Common myeloid progenitor, CD34-positive (primary cell): ENCODE measurements at regions not wholly inside any gene's neighbourhood (a gene's known extent, or its start where the extent isn't known, plus 50 kb on each side); places are given as distances from the start of the nearest gene placed in this dataset.

Source experiments
- CTCF ChIA-PET: fragments of 350-600 bp; sonication (Branson Sonifier 250); formaldehyde crosslinking; loops from one replicate; lab custom pipeline; 2021; ENCODE audit warnings: antibody characterized with exemption; lab: Charles Lee
- POLR2A ChIA-PET: fragments of 350-600 bp; sonication (Branson Sonifier 250); formaldehyde crosslinking; loops from one replicate; lab custom pipeline; 2021; ENCODE audit warnings: antibody characterized with exemption; lab: Charles Lee
- DNase-seq, 3 donors: peaks; one replicate each; pipeline versions ENCODE4 v3.0.0 to v3.0.0-alpha.2; 2013
- H3K27ac ChIP-seq, 2 experiments: 1 replicate in 1 of 2; 2 replicates in 1 of 2; pipeline ENCODE4 v1.7.0; 2013; ENCODE audit warnings: inconsistent platforms in 2 of 2, low read length in 2 of 2, mild to moderate bottlenecking in 2 of 2, low read depth in 1 of 2, moderate library complexity in 1 of 2; ENCODE audit not compliant: severe bottlenecking in 2 of 2, insufficient read depth in 1 of 2, poor library complexity in 1 of 2
- H3K27me3 ChIP-seq, 5 experiments: replicated peaks in 2 of 5; 1 replicate in 3 of 5; 2 replicates in 2 of 5; pipeline versions ENCODE4 v1.6.1 to v1.7.0; 2013; ENCODE audit warnings: low read length in 4 of 5, mild to moderate bottlenecking in 2 of 5, moderate library complexity in 2 of 5, inconsistent platforms in 1 of 5; ENCODE audit not compliant: insufficient read depth in 5 of 5, control insufficient read depth in 4 of 5
- H3K36me3 ChIP-seq, 4 experiments: 1 replicate in 2 of 4; 2 replicates in 2 of 4; pipeline versions ENCODE4 v1.6.1 to v1.7.0; 2013; ENCODE audit warnings: low read length in 3 of 4, control low read depth in 1 of 4, mild to moderate bottlenecking in 1 of 4; ENCODE audit not compliant: control insufficient read depth in 4 of 4, insufficient read depth in 4 of 4
- H3K4me1 ChIP-seq, 4 experiments: 1 replicate in 3 of 4; 2 replicates in 1 of 4; pipeline versions ENCODE4 v1.6.1 to v1.7.1; 2013; ENCODE audit warnings: low read length in 3 of 4, mild to moderate bottlenecking in 3 of 4, control low read depth in 1 of 4, inconsistent platforms in 1 of 4, moderate library complexity in 1 of 4; ENCODE audit not compliant: control insufficient read depth in 4 of 4, insufficient read depth in 4 of 4; ENCODE audit errors: control extremely low read depth in 1 of 4
- H3K4me3 ChIP-seq, 7 experiments: 1 replicate in 4 of 7; 2 replicates in 3 of 7; pipeline versions ENCODE4 v1.5.1 to v1.7.0; 2013; ENCODE audit warnings: mild to moderate bottlenecking in 7 of 7, low read length in 6 of 7, moderate library complexity in 6 of 7, inconsistent platforms in 2 of 7, low read depth in 2 of 7, control low read depth in 1 of 7; ENCODE audit not compliant: insufficient read depth in 4 of 7, control insufficient read depth in 1 of 7; ENCODE audit errors: extremely low read depth in 1 of 7
- H3K9me3 ChIP-seq, 5 experiments: 1 replicate in 4 of 5; 2 replicates in 1 of 5; pipeline versions ENCODE4 v1.6.1 to v1.7.1; 2013; ENCODE audit warnings: low read length in 4 of 5, mild to moderate bottlenecking in 2 of 5, inconsistent platforms in 1 of 5, low read depth in 1 of 5, moderate library complexity in 1 of 5; ENCODE audit not compliant: control insufficient read depth in 4 of 5, insufficient read depth in 2 of 5; ENCODE audit errors: control extremely low read depth in 1 of 5
- WGBS: methylation state at CpG from one replicate; pipeline ENCODE4 v1.1.5; 2013; ENCODE audit not compliant: insufficient coverage; 5-methylcytosine and 5-hydroxymethylcytosine counted together

DNA sequence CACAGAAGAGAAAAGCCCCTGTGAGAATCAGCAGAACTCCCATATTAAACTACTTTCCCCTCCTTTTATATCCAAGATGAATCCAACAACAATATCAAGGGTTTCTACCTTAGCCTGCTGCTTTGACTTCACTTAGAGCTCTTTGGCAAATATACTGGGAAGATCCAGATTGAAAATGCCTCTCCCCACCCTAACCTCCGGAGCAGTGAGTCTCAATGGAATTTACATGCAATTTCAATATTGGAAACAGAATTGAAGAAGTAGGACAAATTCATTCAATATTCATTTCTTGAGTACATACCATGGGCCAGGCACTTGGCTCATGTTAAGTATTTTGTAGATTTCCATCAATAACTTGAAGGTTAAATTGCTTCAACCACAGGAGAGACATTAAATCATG lies 457.4 kb downstream of the TBC1D4 start:
- no peaks in the 10 kb centered on the region for H3K4me1 ChIP-seq
- H3K27ac ChIP-seq = no peak overlapping the region
- no peaks in the 10 kb centered on the region for H3K27me3 ChIP-seq
- no CpG with 5 or more reads among the region's 1 CpG for WGBS
- no peak for DNase-seq
- POLR2A ChIA-PET = no interaction called here
- CTCF ChIA-PET = interaction anchor here (1.3 kb wide), 1 partner anchor 9 kb away, joined by 3 read pairs; no protein-coding TSS in a partner anchor
- H3K4me3 ChIP-seq = no peak overlapping the region
- H3K36me3 ChIP-seq = no peaks in the 10 kb centered on the region
- peaks cover 0 to 3% (median 0%) of the 10 kb centered on the region in 5 experiments for H3K9me3 ChIP-seq

GRCh38 chr13:75023609-75024008 lies 458.4 kb downstream of the TBC1D4 start:
- CTCF ChIA-PET = no interaction called here
- no peaks in the 10 kb centered on the region for H3K36me3 ChIP-seq
- H3K27me3 ChIP-seq = no peaks in the 10 kb centered on the region
- H3K4me1 ChIP-seq = no peaks in the 10 kb centered on the region
- no peak for DNase-seq
- no CpG with 5 or more reads among the region's 1 CpG for WGBS
- no peak overlapping the region for H3K4me3 ChIP-seq
- H3K27ac ChIP-seq = no peak overlapping the region
- POLR2A ChIA-PET = no interaction called here
- no peaks in the 10 kb centered on the region for H3K9me3 ChIP-seq

- H3K36me3 ChIP-seq = no peaks in the 10 kb centered on the region
- H3K4me3 ChIP-seq = no peak overlapping the region
- peaks cover 0 to 1% (median 0%) of the 10 kb centered on the region in 5 experiments for H3K9me3 ChIP-seq
- no peaks in the 10 kb centered on the region for H3K27me3 ChIP-seq
- CTCF ChIA-PET = no interaction called here
- DNase-seq = no peak
- POLR2A ChIA-PET = no interaction called here
- H3K4me1 ChIP-seq = no peaks in the 10 kb centered on the region
- H3K27ac ChIP-seq = no peak overlapping the region
- WGBS = 86% methylated on average over 1 of the region's 5 CpGs
These were observed 460.8 kb downstream of the TBC1D4 start for GRCh38 chr13:75021151-75021550.

GRCh38 chr13:75016225-75016624 lies 465.7 kb downstream of the TBC1D4 start:
- POLR2A ChIA-PET = no interaction called here
- Histone ChIP-seq H3K9me3 (peaks cover 0 to 1% (median 0%) of the 10 kb centered on the region in 5 experiments), H3K36me3 (no peaks in the 10 kb centered on the region), H3K27me3 (no peaks in the 10 kb centered on the region), H3K4me1 (no peaks in the 10 kb centered on the region), H3K27ac (no peak overlapping the region), H3K4me3 (no peak overlapping the region)
- no peak for DNase-seq
- CTCF ChIA-PET = no interaction called here
- WGBS = no CpG with 5 or more reads among the region's 1 CpG

DNA sequence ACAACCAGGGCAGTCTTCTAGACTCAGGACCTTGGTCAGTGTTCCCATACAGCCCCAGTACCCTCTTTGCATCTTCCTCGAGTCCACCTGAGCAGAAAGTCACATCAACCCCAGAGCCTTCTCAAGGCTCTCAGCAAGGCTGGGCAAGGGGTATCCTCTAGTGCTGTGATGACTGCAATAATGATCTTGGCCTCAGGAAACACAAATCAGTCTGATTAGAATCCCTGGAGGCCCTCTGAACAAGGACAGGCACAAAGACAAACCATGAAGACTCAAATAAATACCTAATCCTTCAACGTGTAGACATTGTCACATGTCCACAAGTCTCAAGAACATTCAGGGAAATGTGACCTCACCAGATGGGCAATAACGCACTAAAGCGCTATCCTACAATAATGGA lies 468.2 kb downstream of the TBC1D4 start:
- CTCF ChIA-PET = no interaction called here
- H3K9me3 ChIP-seq = peaks cover 0 to 1% (median 0%) of the 10 kb centered on the region in 5 experiments

GRCh38 chr13:75010941-75011340 lies 471.0 kb downstream of the TBC1D4 start:
- no peaks in the 10 kb centered on the region for H3K9me3 ChIP-seq
- WGBS = no CpG with 5 or more reads among the region's 4 CpGs
- ChIA-PET CTCF (no interaction called here), POLR2A (no interaction called here)
- no peak for DNase-seq
- H3K4me3 ChIP-seq = no peak overlapping the region
- H3K27ac ChIP-seq = no peak overlapping the region
- H3K36me3 ChIP-seq = no peaks in the 10 kb centered on the region
- H3K27me3 ChIP-seq = no peaks in the 10 kb centered on the region
- no peaks in the 10 kb centered on the region for H3K4me1 ChIP-seq

More for the DNA sequence above, 468.2 kb downstream of the TBC1D4 start:
- no peak for DNase-seq
- no peaks in the 10 kb centered on the region for H3K36me3 ChIP-seq
- H3K4me1 ChIP-seq = no peaks in the 10 kb centered on the region
- 100% methylated on average over 3 of the region's 4 CpGs for WGBS
- no peaks in the 10 kb centered on the region for H3K27me3 ChIP-seq
- H3K4me3 ChIP-seq = no peak overlapping the region
- POLR2A ChIA-PET = no interaction called here
- H3K27ac ChIP-seq = no peak overlapping the region

DNA sequence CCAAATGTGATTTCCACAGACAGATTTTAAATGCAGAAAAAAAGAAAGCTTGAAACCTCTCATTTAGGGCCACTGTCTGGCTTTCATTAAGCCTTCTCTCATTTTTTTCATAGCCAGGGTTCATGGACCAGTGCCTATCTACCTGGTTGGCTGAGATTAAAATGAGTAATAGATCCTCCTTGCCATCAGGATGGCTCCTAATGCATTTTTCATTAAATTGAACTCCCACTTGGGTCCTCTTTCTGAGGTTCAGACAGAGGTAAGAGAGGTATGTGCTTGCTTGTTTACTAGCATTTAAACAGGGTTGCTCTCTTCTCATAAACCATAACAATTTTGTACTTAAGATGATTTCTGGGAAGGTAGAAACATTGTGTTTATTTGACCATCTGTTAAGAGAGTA lies 473.0 kb downstream of the TBC1D4 start:
- Histone ChIP-seq H3K27me3 (no peaks in the 10 kb centered on the region), H3K4me3 (no peak overlapping the region), H3K4me1 (no peaks in the 10 kb centered on the region), H3K36me3 (no peaks in the 10 kb centered on the region), H3K27ac (no peak overlapping the region), H3K9me3 (no peaks in the 10 kb centered on the region)
- POLR2A ChIA-PET = no interaction called here
- DNase-seq = no peak
- CTCF ChIA-PET = no interaction called here
